Right forelimb (tissue), 1 donor: ENCODE measurements at regions not wholly inside any gene's neighbourhood (a gene's known extent, or its start where the extent isn't known, plus 50 kb on each side); places are given as distances from the start of the nearest gene placed in this dataset.
"Not testable (repeated sequence)": the region's sequence is repeated elsewhere in the genome, so short reads cannot be mapped to it uniquely, and the experiment has no call there.

Experiments
- DNase-seq: peaks from one replicate; pipeline ENCODE4 v3.0.0-alpha.2; 2018

- no peak for DNase-seq
Observed at GRCh38 chr21:38905752-38906151, 100.0 kb downstream of the ETS2 start.

GRCh38 chr21:38905328-38905727 is 99.6 kb downstream of the ETS2 start:
- no peak for DNase-seq

GRCh38 chr21:38903690-38904139 is 98.0 kb downstream of the ETS2 start:
- DNase-seq = no peak

GRCh38 chr21:38902608-38903445 is 97.1 kb downstream of the ETS2 start:
- DNase-seq = no peak

- no peak for DNase-seq
Observed at GRCh38 chr21:38900499-38900898, 94.8 kb downstream of the ETS2 start.

- DNase-seq = not testable (repeated sequence)
Observed at GRCh38 chr21:38899985-38900384, 94.3 kb downstream of the ETS2 start.

GRCh38 chr21:38899277-38899947 is 93.7 kb downstream of the ETS2 start:
- DNase-seq = no peak

- DNase-seq = no peak
Observed at GRCh38 chr21:38898422-38899096, 92.8 kb downstream of the ETS2 start.

GRCh38 chr21:38897532-38898421 is 92.0 kb downstream of the ETS2 start:
- no peak for DNase-seq

GRCh38 chr21:38894899-38895298 is 89.2 kb downstream of the ETS2 start:
- no peak for DNase-seq

GRCh38 chr21:38888991-38889561 is 83.3 kb downstream of the ETS2 start:
- no peak for DNase-seq

- DNase-seq = no peak
Observed at GRCh38 chr21:38887749-38888148, 82.0 kb downstream of the ETS2 start.

GRCh38 chr21:38887062-38887686 is 81.4 kb downstream of the ETS2 start:
- DNase-seq = no peak

GRCh38 chr21:38885909-38886308 is 80.2 kb downstream of the ETS2 start:
- no peak for DNase-seq

GRCh38 chr21:38884440-38884839 is 78.7 kb downstream of the ETS2 start:
- no peak for DNase-seq

- no peak for DNase-seq
Observed at GRCh38 chr21:38883142-38883541, 77.4 kb downstream of the ETS2 start.

GRCh38 chr21:38881131-38881530 is 75.4 kb downstream of the ETS2 start:
- DNase-seq = no peak

GRCh38 chr21:38880577-38880966 is 74.8 kb downstream of the ETS2 start:
- no peak for DNase-seq

- DNase-seq = no peak
Observed at GRCh38 chr21:38879912-38880576, 74.3 kb downstream of the ETS2 start.

- DNase-seq = no peak
Observed at GRCh38 chr21:38878379-38879179, 72.8 kb downstream of the ETS2 start.
